B cell (primary cell): ENCODE measurements at regions not wholly inside any gene's neighbourhood (a gene's known extent, or its start where the extent isn't known, plus 50 kb on each side); places are given as distances from the start of the nearest gene placed in this dataset.
"Not testable (repeated sequence)": the region's sequence is repeated elsewhere in the genome, so short reads cannot be mapped to it uniquely, and the experiment has no call there.

Experiments
- CTCF ChIP-seq: fragments of 200-600 bp; IDR thresholded peaks from one replicate; pipeline ENCODE4 v1.8.0; 2022; ENCODE audit warnings: antibody characterized with exemption, mild to moderate bottlenecking
- EZH2 ChIP-seq: IDR thresholded peaks from 2 replicates; pipeline ENCODE4 v1.6.1; 2012; ENCODE audit warnings: borderline replicate concordance, low read depth, mild to moderate bottlenecking, moderate library complexity, low read length; ENCODE audit not compliant: insufficient read depth, poor library complexity, severe bottlenecking

GRCh38 chr3:174587137-174587536 lies 272.0 kb upstream of the NAALADL2 start:
- not testable (repeated sequence) for TF ChIP-seq CTCF, EZH2
